Thyroid gland (tissue), 4 donors: ENCODE measurements at regions not wholly inside any gene's neighbourhood (a gene's known extent, or its start where the extent isn't known, plus 50 kb on each side); places are given as distances from the start of the nearest gene placed in this dataset.

Source experiments
- CTCF ChIP-seq, 6 experiments: fragments of 200-600 bp in 3 of 6; fragments of 450-650 bp in 3 of 6; sonication (generic) in 3 of 6; IDR thresholded peaks; one replicate each; pipeline ENCODE4 v1.5.1; 2016 to 2019; ENCODE audit warnings: antibody characterized with exemption in 6 of 6, mild to moderate bottlenecking in 2 of 6, inconsistent platforms in 1 of 6, moderate library complexity in 1 of 6
- POLR2A ChIP-seq, 2 donors: fragments of 450-650 bp; IDR thresholded peaks; one replicate each; pipeline ENCODE4 v1.6.1; 2017; ENCODE audit warnings: antibody characterized with exemption in 2 of 2, mild to moderate bottlenecking in 2 of 2, moderate library complexity in 1 of 2

GRCh38 chr18:78926243-78926615, 53.4 kb upstream of the SALL3 start:
- TF ChIP-seq CTCF (IDR thresholded peaks at IDR 0.05): no peak
- TF ChIP-seq POLR2A (IDR thresholded peaks at IDR 0.05): no peak
